ENCODE measurements at regions not wholly inside any gene's neighbourhood (a gene's known extent, or its start where the extent isn't known, plus 50 kb on each side); places are given as distances from the start of the nearest gene placed in this dataset.

DNA sequence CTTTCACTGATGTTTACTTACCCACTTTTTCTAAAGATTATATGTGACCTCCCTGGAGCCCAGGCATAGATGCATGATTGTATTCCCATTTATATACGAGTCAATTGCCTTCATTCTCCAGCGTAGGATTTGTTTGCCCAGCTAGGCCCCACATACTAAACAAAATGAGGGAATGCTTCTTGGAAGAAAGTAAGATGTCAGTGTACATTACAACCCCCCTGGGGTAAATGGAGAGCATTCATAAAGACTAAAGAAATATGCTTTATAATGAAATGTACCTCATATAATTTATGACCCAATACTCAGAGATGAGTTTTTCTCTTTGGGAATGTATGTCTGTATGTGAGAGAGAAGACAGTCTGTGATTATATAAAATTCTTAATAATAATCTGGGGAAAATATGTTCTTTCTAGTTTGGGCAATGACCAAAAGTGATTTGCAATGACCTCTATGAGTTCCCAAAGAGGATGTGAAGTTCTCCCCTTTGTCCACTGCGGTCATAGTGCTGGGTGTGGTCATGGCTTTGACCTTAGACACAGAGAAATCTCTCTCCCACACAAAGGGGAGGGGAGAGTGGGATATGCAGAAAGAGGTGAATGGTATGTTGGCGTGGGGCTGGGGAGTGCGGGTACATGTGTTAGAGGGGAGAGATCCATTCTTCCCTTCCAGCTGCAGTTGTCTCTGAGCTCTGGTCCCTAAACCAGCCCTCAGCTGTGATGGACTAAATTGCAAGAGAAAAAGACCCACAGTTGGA is 175.6 kb downstream of the EN1 start:
- Histone ChIP-seq H3K27ac (ENCODE audit: low read depth, low read length) (no peak overlapping the region), H3K36me3 (ENCODE audit: control insufficient read depth, insufficient read depth, low read length) (no peaks in the 10 kb centered on the region), H3K4me1 (ENCODE audit: control insufficient read depth, insufficient read depth, low read length) (peaks cover 4% of the 10 kb centered on the region), H3K4me3 (ENCODE audit: low read depth, low read length) (no peak overlapping the region), H3K27me3 (ENCODE audit: control insufficient read depth, insufficient read depth, low read length) (no peaks in the 10 kb centered on the region), H3K9me3 (ENCODE audit: control insufficient read depth, insufficient read depth, low read length) (no peaks in the 10 kb centered on the region)
- 50% methylated on average over 1 of the region's 5 CpGs for WGBS (ENCODE audit: insufficient coverage)
- DNase-seq (ENCODE audit: low read depth in 4 of 6, low spot score in 6 of 6) = peak in 1 of 6 donors; percentile 7

DNA sequence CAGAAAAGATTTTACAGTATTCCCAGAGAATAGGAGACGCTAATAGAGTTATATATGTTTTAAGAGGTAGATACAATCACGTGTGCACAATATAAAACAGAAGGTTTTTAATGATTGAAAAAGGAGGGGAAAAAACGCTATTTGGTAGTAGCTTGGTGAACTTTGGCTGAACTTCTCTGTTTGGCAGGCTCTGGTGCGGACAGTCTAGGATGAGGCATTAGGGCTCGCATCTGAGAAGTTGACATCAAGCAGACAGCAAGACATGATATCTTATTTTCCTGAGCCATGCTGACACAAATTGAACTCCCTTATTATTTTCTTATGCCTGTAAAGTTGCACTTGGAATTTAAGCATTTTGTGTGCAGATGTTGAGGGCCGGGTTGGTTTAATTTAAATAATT is 176.6 kb downstream of the EN1 start:
- H3K36me3 ChIP-seq (ENCODE audit: control insufficient read depth, insufficient read depth, low read length) = no peaks in the 10 kb centered on the region
- 44% methylated on average over 3 of the region's 6 CpGs for WGBS (ENCODE audit: insufficient coverage)
- no peaks in the 10 kb centered on the region for H3K27me3 ChIP-seq (ENCODE audit: control insufficient read depth, insufficient read depth, low read length)
- peaks cover 4% of the 10 kb centered on the region for H3K4me1 ChIP-seq (ENCODE audit: control insufficient read depth, insufficient read depth, low read length)
- no peak overlapping the region for H3K27ac ChIP-seq (ENCODE audit: low read depth, low read length)
- H3K4me3 ChIP-seq (ENCODE audit: low read depth, low read length) = no peak overlapping the region
- peak in 3 of 6 donors; percentile 19 to 44 (median 38) for DNase-seq (ENCODE audit: low read depth in 4 of 6, low spot score in 6 of 6)
- H3K9me3 ChIP-seq (ENCODE audit: control insufficient read depth, insufficient read depth, low read length) = no peaks in the 10 kb centered on the region

DNA sequence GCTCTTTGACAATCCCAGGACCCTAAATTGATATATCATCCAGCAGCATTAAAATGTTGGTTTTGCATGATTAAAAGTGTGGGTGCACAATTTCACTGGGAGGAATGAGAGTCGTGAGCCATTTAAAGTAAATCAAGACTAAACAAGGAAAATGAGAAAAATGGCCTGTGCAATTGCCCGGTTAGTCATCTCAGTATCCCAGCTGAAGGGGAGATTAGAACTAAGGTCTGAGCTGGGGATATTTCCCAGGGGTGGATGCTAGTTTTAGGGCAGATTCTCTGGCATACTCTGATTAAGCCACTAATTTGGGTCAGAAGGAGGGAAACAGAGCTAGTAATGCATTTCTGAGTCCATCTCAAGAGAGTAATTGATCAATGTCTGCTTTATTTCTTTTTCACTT is 177.2 kb downstream of the EN1 start:
- Histone ChIP-seq H3K4me3 (ENCODE audit: low read depth, low read length) (no peak overlapping the region), H3K27me3 (ENCODE audit: control insufficient read depth, insufficient read depth, low read length) (no peaks in the 10 kb centered on the region), H3K4me1 (ENCODE audit: control insufficient read depth, insufficient read depth, low read length) (peaks cover 4% of the 10 kb centered on the region), H3K9me3 (ENCODE audit: control insufficient read depth, insufficient read depth, low read length) (no peaks in the 10 kb centered on the region), H3K27ac (ENCODE audit: low read depth, low read length) (no peak overlapping the region), H3K36me3 (ENCODE audit: control insufficient read depth, insufficient read depth, low read length) (no peaks in the 10 kb centered on the region)
- WGBS (ENCODE audit: insufficient coverage) = 58% methylated on average over 2 of the region's 2 CpGs
- no peak for DNase-seq (ENCODE audit: low read depth in 4 of 6, low spot score in 6 of 6)

DNA sequence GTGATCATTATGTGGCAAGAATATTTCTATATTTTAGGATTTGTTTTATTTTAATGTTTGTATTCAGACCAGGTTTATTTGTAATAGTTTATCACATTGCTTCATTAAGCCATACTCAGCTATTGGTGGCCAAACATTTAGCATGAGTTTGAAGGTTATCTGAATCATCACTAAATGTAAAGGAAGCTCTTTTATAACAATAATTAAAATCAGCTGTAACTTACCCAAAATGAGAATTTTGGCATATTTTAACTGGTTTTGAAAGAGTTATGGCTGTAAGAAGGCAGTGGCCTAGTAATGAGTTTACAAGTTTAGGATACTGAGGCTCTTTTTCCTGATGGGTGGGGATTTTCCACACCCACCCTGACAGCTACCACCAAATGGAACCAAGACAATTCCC is 177.8 kb downstream of the EN1 start:
- H3K36me3 ChIP-seq (ENCODE audit: control insufficient read depth, insufficient read depth, low read length) = no peaks in the 10 kb centered on the region
- H3K9me3 ChIP-seq (ENCODE audit: control insufficient read depth, insufficient read depth, low read length) = no peaks in the 10 kb centered on the region
- DNase-seq (ENCODE audit: low read depth in 4 of 6, low spot score in 6 of 6) = no peak
- peaks cover 4% of the 10 kb centered on the region for H3K4me1 ChIP-seq (ENCODE audit: control insufficient read depth, insufficient read depth, low read length)
- no peak overlapping the region for H3K27ac ChIP-seq (ENCODE audit: low read depth, low read length)
- H3K4me3 ChIP-seq (ENCODE audit: low read depth, low read length) = no peak overlapping the region
- H3K27me3 ChIP-seq (ENCODE audit: control insufficient read depth, insufficient read depth, low read length) = no peaks in the 10 kb centered on the region

DNA sequence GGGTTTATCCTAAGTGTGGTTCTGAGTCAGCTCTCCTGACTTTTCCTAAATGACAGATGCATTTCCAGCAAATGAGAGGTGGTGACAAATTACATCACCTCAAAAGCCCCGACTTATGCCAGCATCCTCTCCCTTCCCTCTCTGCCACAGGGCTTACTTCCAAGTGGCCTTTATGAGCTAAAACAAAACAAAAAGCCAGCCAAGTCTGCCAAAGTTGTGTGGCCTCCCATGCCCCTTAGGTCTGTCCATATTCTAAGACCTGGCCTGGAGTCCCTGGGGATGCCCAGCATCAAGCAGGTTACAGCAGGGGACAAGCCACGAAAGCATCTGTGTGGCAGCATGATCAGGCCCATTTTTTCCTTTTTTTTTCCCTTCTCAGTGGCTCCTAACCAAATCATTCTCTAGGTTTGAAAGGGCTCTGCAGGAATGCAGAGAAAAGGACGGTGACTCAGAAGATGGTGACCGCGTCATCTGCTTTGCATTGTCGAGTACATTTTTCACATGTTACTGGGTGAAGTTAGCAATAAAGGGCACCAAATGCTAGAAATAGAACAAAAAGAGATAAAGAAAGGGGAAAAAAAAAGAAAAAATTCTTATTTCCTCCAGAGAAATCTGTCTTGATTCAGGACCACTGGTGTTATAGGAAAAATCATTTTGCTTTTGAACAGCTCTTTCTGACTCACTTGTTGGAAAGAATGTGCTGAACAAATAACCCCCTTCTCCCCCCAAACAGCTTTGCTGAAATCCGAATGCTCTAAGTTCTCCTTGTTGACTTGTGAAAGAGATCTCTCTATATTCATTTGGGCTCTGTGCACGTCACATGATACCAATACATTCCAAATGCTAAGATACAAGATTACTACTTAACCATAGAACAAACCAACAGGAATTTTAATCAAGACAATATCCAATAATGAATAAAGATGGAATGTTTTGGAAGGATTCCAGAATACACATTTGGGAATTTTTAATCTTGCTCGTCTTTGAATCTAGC is 178.7 kb downstream of the EN1 start:
- H3K4me3 ChIP-seq (ENCODE audit: low read depth, low read length) = no peak overlapping the region
- DNase-seq (ENCODE audit: low read depth in 4 of 6, low spot score in 6 of 6) = peak in 3 of 6 donors; percentile 14 to 61 (median 28)
- H3K9me3 ChIP-seq (ENCODE audit: control insufficient read depth, insufficient read depth, low read length) = no peaks in the 10 kb centered on the region
- no peaks in the 10 kb centered on the region for H3K36me3 ChIP-seq (ENCODE audit: control insufficient read depth, insufficient read depth, low read length)
- H3K27me3 ChIP-seq (ENCODE audit: control insufficient read depth, insufficient read depth, low read length) = no peaks in the 10 kb centered on the region
- WGBS (ENCODE audit: insufficient coverage) = 38% methylated on average over 3 of the region's 9 CpGs
- peaks cover 4% of the 10 kb centered on the region for H3K4me1 ChIP-seq (ENCODE audit: control insufficient read depth, insufficient read depth, low read length)
- peak overlapping the region; percentile 12 for H3K27ac ChIP-seq (ENCODE audit: low read depth, low read length)

DNA sequence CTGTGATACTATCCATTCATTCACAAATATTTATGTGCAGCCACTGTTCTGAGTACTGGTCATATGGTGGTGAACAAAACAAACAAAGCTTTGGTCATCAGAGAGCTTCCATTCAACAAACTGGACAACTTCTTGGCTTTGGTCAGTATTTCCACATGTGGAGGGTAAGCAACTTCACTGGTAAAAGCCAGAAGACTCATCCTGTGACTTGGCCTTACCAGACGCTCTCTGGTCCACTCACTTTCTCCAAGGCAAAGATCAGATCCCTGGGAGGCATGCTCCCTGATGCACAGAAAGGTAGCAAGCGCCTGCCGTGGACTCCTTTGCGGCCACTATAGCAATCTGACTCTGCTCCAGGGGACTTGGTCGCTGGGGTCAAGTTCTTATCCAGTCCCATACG is 179.5 kb downstream of the EN1 start:
- Histone ChIP-seq H3K27ac (ENCODE audit: low read depth, low read length) (no peak overlapping the region), H3K9me3 (ENCODE audit: control insufficient read depth, insufficient read depth, low read length) (no peaks in the 10 kb centered on the region), H3K36me3 (ENCODE audit: control insufficient read depth, insufficient read depth, low read length) (no peaks in the 10 kb centered on the region), H3K4me1 (ENCODE audit: control insufficient read depth, insufficient read depth, low read length) (peaks cover 4% of the 10 kb centered on the region), H3K4me3 (ENCODE audit: low read depth, low read length) (no peak overlapping the region), H3K27me3 (ENCODE audit: control insufficient read depth, insufficient read depth, low read length) (no peaks in the 10 kb centered on the region)
- WGBS (ENCODE audit: insufficient coverage) = 95% methylated on average over 2 of the region's 6 CpGs
- DNase-seq (ENCODE audit: low read depth in 4 of 6, low spot score in 6 of 6) = no peak

DNA sequence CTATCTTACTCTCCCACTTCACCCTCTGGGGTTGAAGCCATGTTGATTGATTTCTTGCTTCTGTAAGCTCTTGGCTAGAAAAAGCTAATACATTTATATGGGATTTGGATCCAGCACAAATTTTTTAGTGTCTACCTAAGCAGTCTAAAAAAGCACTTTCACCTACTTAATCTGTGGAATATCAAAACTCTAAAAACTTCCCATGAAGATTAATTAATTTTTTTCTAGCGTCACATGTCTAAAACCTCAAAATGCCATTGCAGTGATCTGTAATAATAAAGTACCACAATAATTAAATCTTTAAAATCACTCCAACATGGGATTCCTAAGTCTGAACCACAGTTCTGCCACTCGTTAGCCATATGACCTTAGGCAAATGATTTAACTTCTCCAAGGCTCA is 180.1 kb downstream of the EN1 start:
- Histone ChIP-seq H3K36me3 (ENCODE audit: control insufficient read depth, insufficient read depth, low read length) (no peaks in the 10 kb centered on the region), H3K4me1 (ENCODE audit: control insufficient read depth, insufficient read depth, low read length) (peaks cover 4% of the 10 kb centered on the region), H3K27me3 (ENCODE audit: control insufficient read depth, insufficient read depth, low read length) (no peaks in the 10 kb centered on the region), H3K4me3 (ENCODE audit: low read depth, low read length) (no peak overlapping the region), H3K9me3 (ENCODE audit: control insufficient read depth, insufficient read depth, low read length) (no peaks in the 10 kb centered on the region), H3K27ac (ENCODE audit: low read depth, low read length) (no peak overlapping the region)
- no CpG with 5 or more reads among the region's 2 CpGs for WGBS (ENCODE audit: insufficient coverage)
- no peak for DNase-seq (ENCODE audit: low read depth in 4 of 6, low spot score in 6 of 6)

DNA sequence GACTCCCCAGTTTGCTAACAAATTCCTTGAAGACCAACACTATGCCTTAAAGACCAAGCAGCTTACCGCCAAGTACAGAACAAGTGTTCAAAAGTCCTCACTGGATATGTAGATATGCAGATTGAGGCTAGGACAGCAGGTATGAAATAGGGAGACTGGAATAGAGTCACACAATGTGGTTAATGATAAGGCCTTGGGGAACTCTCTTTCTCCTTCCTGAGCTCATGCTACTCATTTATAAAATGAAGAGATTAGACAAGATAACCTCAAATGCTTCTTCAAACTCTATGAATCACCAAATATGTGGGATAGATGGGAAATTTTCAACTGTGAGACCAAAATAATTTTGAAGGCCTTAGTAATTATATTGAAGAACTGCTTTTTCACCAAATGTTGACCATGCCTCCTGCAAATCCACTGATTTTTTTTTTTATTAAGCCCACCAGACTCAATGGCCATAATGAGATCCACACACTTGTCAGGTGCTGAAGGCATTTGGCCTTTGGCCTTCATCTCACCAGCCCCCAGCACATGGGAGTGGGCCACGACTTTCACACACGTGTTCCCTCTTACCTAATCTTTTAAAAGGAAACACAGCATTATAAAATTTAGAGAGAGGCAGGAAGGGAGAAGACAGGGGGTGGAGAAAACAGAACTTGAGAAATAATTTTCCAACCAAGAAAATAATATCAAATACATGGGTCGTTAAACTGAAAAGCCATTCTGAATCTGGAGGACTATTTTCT is 181.5 kb downstream of the EN1 start:
- WGBS (ENCODE audit: insufficient coverage) = no CpG with 5 or more reads among the region's 4 CpGs
- no peak overlapping the region for H3K4me3 ChIP-seq (ENCODE audit: low read depth, low read length)
- no peaks in the 10 kb centered on the region for H3K36me3 ChIP-seq (ENCODE audit: control insufficient read depth, insufficient read depth, low read length)
- H3K4me1 ChIP-seq (ENCODE audit: control insufficient read depth, insufficient read depth, low read length) = peaks cover 4% of the 10 kb centered on the region
- H3K27ac ChIP-seq (ENCODE audit: low read depth, low read length) = no peak overlapping the region
- H3K9me3 ChIP-seq (ENCODE audit: control insufficient read depth, insufficient read depth, low read length) = no peaks in the 10 kb centered on the region
- H3K27me3 ChIP-seq (ENCODE audit: control insufficient read depth, insufficient read depth, low read length) = no peaks in the 10 kb centered on the region
- DNase-seq (ENCODE audit: low read depth in 4 of 6, low spot score in 6 of 6) = no peak

DNA sequence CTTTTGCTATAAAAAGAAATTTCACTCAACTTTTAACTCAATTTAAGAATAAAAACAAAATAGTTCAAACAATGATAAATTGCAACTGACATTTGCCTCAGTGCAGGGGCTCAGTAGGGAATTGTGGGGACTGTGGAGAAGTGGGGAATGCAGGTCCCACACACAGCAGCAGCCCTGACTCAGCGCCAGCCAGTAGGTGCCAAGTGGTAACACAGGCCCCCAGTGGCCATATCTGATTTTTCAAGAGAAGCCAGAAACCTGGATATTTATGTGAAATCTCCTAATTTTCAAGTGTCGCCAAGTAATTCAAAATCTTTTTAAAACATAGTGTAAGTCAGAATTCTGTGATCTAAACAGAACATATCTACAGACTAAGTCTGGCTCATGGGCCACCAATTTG is 186.3 kb downstream of the EN1 start:
- no peak overlapping the region for H3K27ac ChIP-seq (ENCODE audit: low read depth, low read length)
- H3K36me3 ChIP-seq (ENCODE audit: control insufficient read depth, insufficient read depth, low read length) = no peaks in the 10 kb centered on the region
- H3K9me3 ChIP-seq (ENCODE audit: control insufficient read depth, insufficient read depth, low read length) = no peaks in the 10 kb centered on the region
- H3K4me3 ChIP-seq (ENCODE audit: low read depth, low read length) = no peak overlapping the region
- DNase-seq (ENCODE audit: low read depth in 4 of 6, low spot score in 6 of 6) = no peak
- 100% methylated on average over 1 of the region's 2 CpGs for WGBS (ENCODE audit: insufficient coverage)
- H3K27me3 ChIP-seq (ENCODE audit: control insufficient read depth, insufficient read depth, low read length) = no peaks in the 10 kb centered on the region
- no peaks in the 10 kb centered on the region for H3K4me1 ChIP-seq (ENCODE audit: control insufficient read depth, insufficient read depth, low read length)
